ENCODE measurements at regions not wholly inside any gene's neighbourhood (a gene's known extent, or its start where the extent isn't known, plus 50 kb on each side); places are given as distances from the start of the nearest gene placed in this dataset.
"Not testable (repeated sequence)": the region's sequence is repeated elsewhere in the genome, so short reads cannot be mapped to it uniquely, and the experiment has no call there.

- ATAC-seq (ENCODE audit: poor library complexity) (no peak), DNase-seq (no peak)
- POLR2A ChIA-PET, result no interaction called here
- no peaks in the 10 kb centered on the region for H3K36me3 ChIP-seq (ENCODE audit: insufficient read depth, low read length)
- Mint-ChIP-seq H3K27me3 (no peaks in the 10 kb centered on the region), H3K9me3 (peaks cover 2% of the 10 kb centered on the region), H3K36me3 (ENCODE audit: low read depth) (no peaks in the 10 kb centered on the region), H3K27ac (no peak overlapping the region), H3K4me1 (ENCODE audit: low read depth) (no peaks in the 10 kb centered on the region), H3K4me3 (no peak overlapping the region)
- H3K4me3 ChIP-seq (ENCODE audit: low read length), result no peak overlapping the region
- H3K9me3 ChIP-seq (ENCODE audit: control insufficient read depth in 1 of 2, insufficient read depth in 1 of 2, low read length in 2 of 2), result no peaks in the 10 kb centered on the region
- no peaks in the 10 kb centered on the region for H3K27me3 ChIP-seq (ENCODE audit: control insufficient read depth in 1 of 2, insufficient read depth in 2 of 2, low read length in 2 of 2)
- no peak for TF ChIP-seq CTCF (IDR thresholded peaks at IDR 0.05)
- no peaks in the 10 kb centered on the region for H3K4me1 ChIP-seq (ENCODE audit: insufficient read depth, low read length)
- CTCF ChIA-PET, result no interaction called here
- H3K27ac ChIP-seq (ENCODE audit: low read depth in 1 of 2, low read length in 2 of 2), result no peak overlapping the region
- intact Hi-C loops (cut with DNase I, micrococcal nuclease), result no loop called here
Measured at GRCh38 chr6:122887941-122888340, 98.9 kb downstream of the SMPDL3A start.

- H3K27me3 ChIP-seq (ENCODE audit: control insufficient read depth in 1 of 2, insufficient read depth in 2 of 2, low read length in 2 of 2); H3K4me3 ChIP-seq (ENCODE audit: low read length); H3K4me3 Mint-ChIP-seq; H3K27ac Mint-ChIP-seq; POLR2A ChIA-PET; H3K4me1 ChIP-seq (ENCODE audit: insufficient read depth, low read length); intact Hi-C loops (cut with DNase I, micrococcal nuclease); H3K27me3 Mint-ChIP-seq; H3K9me3 Mint-ChIP-seq; H3K9me3 ChIP-seq (ENCODE audit: control insufficient read depth in 1 of 2, insufficient read depth in 1 of 2, low read length in 2 of 2); DNase-seq; H3K27ac ChIP-seq (ENCODE audit: low read depth in 1 of 2, low read length in 2 of 2); ATAC-seq (ENCODE audit: poor library complexity); H3K4me1 Mint-ChIP-seq (ENCODE audit: low read depth); CTCF ChIA-PET; H3K36me3 ChIP-seq (ENCODE audit: insufficient read depth, low read length); H3K36me3 Mint-ChIP-seq (ENCODE audit: low read depth): not testable (repeated sequence)
Measured at GRCh38 chr6:122888680-122889079, 99.6 kb downstream of the SMPDL3A start.

GRCh38 chr6:122890250-122890649, 101.2 kb downstream of the SMPDL3A start:
- H3K4me1 ChIP-seq (ENCODE audit: insufficient read depth, low read length), result no peaks in the 10 kb centered on the region
- intact Hi-C loops (cut with DNase I, micrococcal nuclease), result no loop called here
- Mint-ChIP-seq H3K27me3 (no peaks in the 10 kb centered on the region), H3K36me3 (ENCODE audit: low read depth) (no peaks in the 10 kb centered on the region), H3K4me1 (ENCODE audit: low read depth) (no peaks in the 10 kb centered on the region), H3K9me3 (peaks cover 2% of the 10 kb centered on the region), H3K4me3 (no peak overlapping the region), H3K27ac (no peak overlapping the region)
- ChIA-PET CTCF (no interaction called here), POLR2A (no interaction called here)
- no peak for TF ChIP-seq CTCF (IDR thresholded peaks at IDR 0.05)
- no peaks in the 10 kb centered on the region for H3K36me3 ChIP-seq (ENCODE audit: insufficient read depth, low read length)
- no peaks in the 10 kb centered on the region for H3K9me3 ChIP-seq (ENCODE audit: control insufficient read depth in 1 of 2, insufficient read depth in 1 of 2, low read length in 2 of 2)
- H3K27ac ChIP-seq (ENCODE audit: low read depth in 1 of 2, low read length in 2 of 2), result no peak overlapping the region
- ATAC-seq (ENCODE audit: poor library complexity) (no peak), DNase-seq (no peak)
- no peaks in the 10 kb centered on the region for H3K27me3 ChIP-seq (ENCODE audit: control insufficient read depth in 1 of 2, insufficient read depth in 2 of 2, low read length in 2 of 2)
- H3K4me3 ChIP-seq (ENCODE audit: low read length), result no peak overlapping the region

GRCh38 chr6:122894791-122895190, 101.2 kb upstream of the CLVS2 start:
- Histone ChIP-seq H3K4me3 (ENCODE audit: low read length) (no peak overlapping the region), H3K36me3 (ENCODE audit: insufficient read depth, low read length) (no peaks in the 10 kb centered on the region), H3K4me1 (ENCODE audit: insufficient read depth, low read length) (no peaks in the 10 kb centered on the region), H3K9me3 (ENCODE audit: control insufficient read depth in 1 of 2, insufficient read depth in 1 of 2, low read length in 2 of 2) (no peaks in the 10 kb centered on the region), H3K27me3 (ENCODE audit: control insufficient read depth in 1 of 2, insufficient read depth in 2 of 2, low read length in 2 of 2) (no peaks in the 10 kb centered on the region), H3K27ac (ENCODE audit: low read depth in 1 of 2, low read length in 2 of 2) (no peak overlapping the region)
- no peak for DNase-seq
- ChIA-PET CTCF (no interaction called here), POLR2A (interaction anchor here (0.6 kb wide), 1 partner anchor 235 kb away, joined by 5 read pairs; no protein-coding TSS in a partner anchor)
- no peak for ATAC-seq (ENCODE audit: poor library complexity)
- no peak for TF ChIP-seq CTCF (IDR thresholded peaks at IDR 0.05)
- H3K4me3 Mint-ChIP-seq, result no peak overlapping the region
- no peak overlapping the region for H3K27ac Mint-ChIP-seq
- H3K4me1 Mint-ChIP-seq (ENCODE audit: low read depth), result no peaks in the 10 kb centered on the region
- no peaks in the 10 kb centered on the region for H3K36me3 Mint-ChIP-seq (ENCODE audit: low read depth)
- peaks cover 1% of the 10 kb centered on the region for H3K9me3 Mint-ChIP-seq
- intact Hi-C loops (cut with DNase I, micrococcal nuclease), result no loop called here
- no peaks in the 10 kb centered on the region for H3K27me3 Mint-ChIP-seq

All from CD4-positive, alpha-beta T cell (primary cell).